ENCODE measurements at regions not wholly inside any gene's neighbourhood (a gene's known extent, or its start where the extent isn't known, plus 50 kb on each side); places are given as distances from the start of the nearest gene placed in this dataset.

DNA sequence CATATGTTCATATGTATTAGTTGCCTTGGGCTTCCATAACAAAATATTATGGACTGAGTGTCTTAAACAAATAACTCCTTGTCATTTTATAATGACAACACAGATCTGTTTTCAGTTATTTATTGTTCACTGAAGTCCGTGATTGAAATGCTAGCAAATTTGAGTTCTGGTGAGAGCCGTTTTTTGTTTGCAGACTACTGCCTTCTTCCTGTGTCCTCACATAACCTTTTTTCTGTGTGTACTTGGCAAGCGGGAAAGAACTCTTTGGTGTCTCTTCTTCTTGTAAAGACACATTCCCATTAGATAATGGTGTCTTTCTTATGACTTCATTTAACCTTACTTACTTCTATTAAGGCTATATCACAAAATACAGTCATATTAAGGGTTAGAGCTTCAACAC, 482.9 kb upstream of the EYS start:
- no peak for TF ChIP-seq POLR2AphosphoS5 (IDR thresholded peaks at IDR 0.05; ENCODE audit: insufficient read depth, low read depth, low read length)
- TF ChIP-seq JUN (IDR thresholded peaks at IDR 0.05; ENCODE audit: borderline replicate concordance, insufficient read depth, insufficient read length, low read depth) = no peak
- no peak for TF ChIP-seq MYC (IDR thresholded peaks at IDR 0.05; ENCODE audit: low read depth, low read length)
- no peak for TF ChIP-seq CTCF (IDR thresholded peaks at IDR 0.05; ENCODE audit: extremely low read depth in 1 of 2, insufficient read depth in 1 of 2, low read depth in 1 of 2, low read length in 2 of 2)
- no peak for TF ChIP-seq EZH2 (IDR thresholded peaks at IDR 0.05; ENCODE audit: borderline replicate concordance, low read depth, low read length, severe bottlenecking)
- no peak for TF ChIP-seq GATA2 (IDR thresholded peaks at IDR 0.05; ENCODE audit: insufficient read depth, insufficient read length, low read depth, low read length)
- no peak for TF ChIP-seq POLR2A (IDR thresholded peaks at IDR 0.05; ENCODE audit: low read depth, low read length)
- TF ChIP-seq, protein P1, sequence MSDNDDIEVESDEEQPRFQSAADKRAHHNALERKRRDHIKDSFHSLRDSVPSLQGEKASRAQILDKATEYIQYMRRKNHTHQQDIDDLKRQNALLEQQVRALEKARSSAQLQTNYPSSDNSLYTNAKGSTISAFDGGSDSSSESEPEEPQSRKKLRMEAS (IDR thresholded peaks at IDR 0.05; ENCODE audit: insufficient read depth, insufficient read length) = no peak
- TF ChIP-seq FOS (IDR thresholded peaks at IDR 0.05; ENCODE audit: borderline replicate concordance, insufficient read depth, low read length) = no peak
- dilution Hi-C loops (cut with MboI; ENCODE audit: extremely low pct_ligation_motif_present, low sequenced_read_pairs) (no loop called here), intact Hi-C loops (cut with micrococcal nuclease) (no loop called here)
- no peaks in the 10 kb centered on the region for H3K9me1 ChIP-seq (replicated peaks; ENCODE audit: control insufficient read depth, extremely low read depth, insufficient read depth, low read length)
- BruUV-seq (replicated peaks) = no TSS peak
- no peaks in the 10 kb centered on the region for H3K36me3 ChIP-seq (ENCODE audit: control insufficient read depth in 2 of 2, extremely low read depth in 1 of 2, insufficient read depth in 2 of 2, low read length in 2 of 2)
- peaks cover 2% of the 10 kb centered on the region for H3K9me3 ChIP-seq (replicated peaks; ENCODE audit: control insufficient read depth, insufficient read depth, low read length)
- no peak overlapping the region for H2AFZ ChIP-seq (ENCODE audit: low read depth, low read length)
- FAIRE-seq (no peak), DNase-seq (ENCODE audit: low read depth, low spot score) (no peak)
- H3K4me1 ChIP-seq (ENCODE audit: control insufficient read depth, extremely low read depth, insufficient read depth, low read length) = no peaks in the 10 kb centered on the region
- no peaks in the 10 kb centered on the region for H3K27me3 ChIP-seq (ENCODE audit: control insufficient read depth in 2 of 2, insufficient read depth in 2 of 2, low read length in 2 of 2)
- H3K4me3 ChIP-seq (replicated peaks in 1 of 3; ENCODE audit: insufficient read depth in 1 of 3, low read depth in 1 of 3, low read length in 3 of 3) = no peak overlapping the region
- H4K20me1 ChIP-seq (replicated peaks; ENCODE audit: control insufficient read depth, extremely low read depth, insufficient read depth, low read length) = no peaks in the 10 kb centered on the region
- POLR2A ChIA-PET = no interaction called here
- H3K9ac ChIP-seq (replicated peaks; ENCODE audit: extremely low read depth, insufficient read depth, low read length) = no peak overlapping the region
- no peak overlapping the region for H3K27ac ChIP-seq (ENCODE audit: insufficient read depth, low read depth, low read length)
- CTCF ChIA-PET = no interaction called here
- H3K4me2 ChIP-seq (ENCODE audit: insufficient read depth, low read length) = no peak overlapping the region
- H3K79me2 ChIP-seq (ENCODE audit: control insufficient read depth, insufficient read depth, low read length) = no peaks in the 10 kb centered on the region

Measured in endothelial cell of umbilical vein (primary cell).